Endodermal cell (in vitro differentiated cells): ENCODE measurements at regions not wholly inside any gene's neighbourhood (a gene's known extent, or its start where the extent isn't known, plus 50 kb on each side); places are given as distances from the start of the nearest gene placed in this dataset.

Experiments used
- DNase-seq: peaks from one replicate; pipeline ENCODE4 v3.0.0-alpha.2; 2017
- H3K27ac ChIP-seq: 2 replicates; pipeline ENCODE4 v1.5.1; 2013; ENCODE audit warnings: mild to moderate bottlenecking, low read depth, low read length, moderate library complexity
- H3K27me3 ChIP-seq: 2 replicates; pipeline ENCODE4 v1.6.1; 2013; ENCODE audit warnings: mild to moderate bottlenecking, low read length, moderate library complexity; ENCODE audit not compliant: insufficient read depth, control insufficient read depth, poor library complexity, severe bottlenecking
- H3K36me3 ChIP-seq: 2 replicates; pipeline ENCODE4 v1.7.0; 2013; ENCODE audit warnings: mild to moderate bottlenecking, low read length, moderate library complexity; ENCODE audit not compliant: control insufficient read depth, insufficient read depth
- H3K4me1 ChIP-seq: one replicate; pipeline ENCODE4 v1.7.0; 2013; ENCODE audit warnings: low read length; ENCODE audit not compliant: control insufficient read depth, insufficient read depth
- H3K4me3 ChIP-seq: 2 replicates; pipeline ENCODE4 v1.5.1; 2013; ENCODE audit warnings: mild to moderate bottlenecking, low read length, moderate library complexity
- H3K9ac ChIP-seq: 2 replicates; pipeline ENCODE4 v1.6.1; 2013; ENCODE audit warnings: mild to moderate bottlenecking, low read length, moderate library complexity; ENCODE audit not compliant: poor library complexity, severe bottlenecking; ENCODE audit errors: extremely low read depth
- H3K9me3 ChIP-seq: 2 replicates; pipeline ENCODE4 v1.6.1; 2013; ENCODE audit warnings: mild to moderate bottlenecking, low read length, moderate library complexity; ENCODE audit not compliant: control insufficient read depth
- H3K27ac Mint-ChIP-seq: 2 replicates; pipeline ENCODE4 v1.8.0; 2020; ENCODE audit warnings: mixed read lengths
- H3K27me3 Mint-ChIP-seq: 2 replicates; pipeline ENCODE4 v1.8.0; 2021; ENCODE audit warnings: mild to moderate bottlenecking, mixed read lengths; ENCODE audit not compliant: insufficient read depth
- H3K36me3 Mint-ChIP-seq: 2 replicates; pipeline ENCODE4 v1.8.0; 2020; ENCODE audit warnings: low read depth, mixed read lengths
- H3K4me1 Mint-ChIP-seq: 2 replicates; pipeline ENCODE4 v1.8.0; 2020; ENCODE audit warnings: mixed read lengths
- H3K4me3 Mint-ChIP-seq: 2 replicates; pipeline ENCODE4 v1.8.0; 2020; ENCODE audit warnings: mild to moderate bottlenecking, moderate library complexity, mixed read lengths
- H3K9me3 Mint-ChIP-seq: 2 replicates; pipeline ENCODE4 v1.8.0; 2020; ENCODE audit warnings: mild to moderate bottlenecking, mixed read lengths
- WGBS, 2 experiments: methylation state at CpG; one replicate each; pipeline versions ENCODE4 v1.1.5 to v1.1.7; 2013; ENCODE audit warnings: missing lambda C conversion rate in 2 of 2, mixed read lengths in 1 of 2; ENCODE audit not compliant: insufficient coverage in 1 of 2, insufficient read length in 1 of 2; 5-methylcytosine and 5-hydroxymethylcytosine counted together
- TF ChIP-seq, protein P1 (sequence below): fragments of 200-600 bp; sonication (generic); conservative IDR thresholded peaks from 2 replicates; pipeline ENCODE4 v1.5.0; 2021; ENCODE audit warnings: antibody characterized with exemption, mild to moderate bottlenecking

DNA sequence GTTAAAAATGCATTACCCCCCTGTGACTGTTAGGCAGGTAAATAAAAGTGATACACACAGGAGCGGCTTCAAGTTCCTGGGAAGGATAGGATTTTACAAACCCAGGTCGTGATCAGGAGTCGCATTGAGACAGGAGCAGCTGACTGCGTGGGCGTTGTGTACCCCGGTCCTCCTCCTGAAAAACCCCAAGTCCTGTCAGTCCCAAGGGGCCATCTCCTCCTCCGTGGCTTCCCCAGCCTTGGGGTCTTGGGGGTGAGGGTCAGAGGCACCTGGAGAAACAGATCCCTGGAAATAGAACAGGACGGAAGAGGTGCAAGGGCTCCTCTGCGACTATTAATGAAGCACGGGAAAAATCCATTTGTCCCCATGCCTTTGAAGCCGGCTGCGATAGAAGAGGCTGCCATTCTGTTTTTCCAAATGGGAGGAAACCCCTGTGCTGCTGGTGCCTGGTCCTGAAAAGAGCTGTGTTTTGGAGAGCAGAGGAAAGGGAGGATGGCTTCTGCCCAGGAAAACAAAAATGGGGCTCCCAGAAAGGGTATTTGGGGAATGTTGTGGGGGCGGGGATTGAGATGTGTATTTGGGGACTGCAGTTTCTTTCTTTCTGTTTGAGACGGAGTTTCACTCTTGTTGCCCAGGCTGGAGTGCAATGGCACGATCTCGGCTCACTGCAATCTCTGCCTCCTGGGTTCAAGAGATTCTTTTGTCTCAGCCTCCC, 143.1 kb downstream of the ZNF664 start:
- no peaks in the 10 kb centered on the region for H3K36me3 Mint-ChIP-seq
- Histone ChIP-seq H3K27me3 (no peaks in the 10 kb centered on the region), H3K36me3 (no peaks in the 10 kb centered on the region), H3K4me1 (no peaks in the 10 kb centered on the region), H3K4me3 (no peak overlapping the region), H3K9me3 (peaks cover 5% of the 10 kb centered on the region), H3K27ac (no peak overlapping the region), H3K9ac (no peak overlapping the region)
- 88 to 89% methylated on average over 7 to 16 of the region's 16 CpGs for WGBS, 2 experiments
- peak overlapping the region; percentile 85 for H3K27ac Mint-ChIP-seq
- peaks cover 17% of the 10 kb centered on the region for H3K9me3 Mint-ChIP-seq
- DNase-seq, result peak; percentile 78
- peaks cover 2% of the 10 kb centered on the region for H3K27me3 Mint-ChIP-seq
- TF ChIP-seq, protein P1, sequence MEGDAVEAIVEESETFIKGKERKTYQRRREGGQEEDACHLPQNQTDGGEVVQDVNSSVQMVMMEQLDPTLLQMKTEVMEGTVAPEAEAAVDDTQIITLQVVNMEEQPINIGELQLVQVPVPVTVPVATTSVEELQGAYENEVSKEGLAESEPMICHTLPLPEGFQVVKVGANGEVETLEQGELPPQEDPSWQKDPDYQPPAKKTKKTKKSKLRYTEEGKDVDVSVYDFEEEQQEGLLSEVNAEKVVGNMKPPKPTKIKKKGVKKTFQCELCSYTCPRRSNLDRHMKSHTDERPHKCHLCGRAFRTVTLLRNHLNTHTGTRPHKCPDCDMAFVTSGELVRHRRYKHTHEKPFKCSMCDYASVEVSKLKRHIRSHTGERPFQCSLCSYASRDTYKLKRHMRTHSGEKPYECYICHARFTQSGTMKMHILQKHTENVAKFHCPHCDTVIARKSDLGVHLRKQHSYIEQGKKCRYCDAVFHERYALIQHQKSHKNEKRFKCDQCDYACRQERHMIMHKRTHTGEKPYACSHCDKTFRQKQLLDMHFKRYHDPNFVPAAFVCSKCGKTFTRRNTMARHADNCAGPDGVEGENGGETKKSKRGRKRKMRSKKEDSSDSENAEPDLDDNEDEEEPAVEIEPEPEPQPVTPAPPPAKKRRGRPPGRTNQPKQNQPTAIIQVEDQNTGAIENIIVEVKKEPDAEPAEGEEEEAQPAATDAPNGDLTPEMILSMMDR, result no peak
- H3K4me3 Mint-ChIP-seq, result no peak overlapping the region
- H3K4me1 Mint-ChIP-seq, result peaks cover 13% of the 10 kb centered on the region

DNA sequence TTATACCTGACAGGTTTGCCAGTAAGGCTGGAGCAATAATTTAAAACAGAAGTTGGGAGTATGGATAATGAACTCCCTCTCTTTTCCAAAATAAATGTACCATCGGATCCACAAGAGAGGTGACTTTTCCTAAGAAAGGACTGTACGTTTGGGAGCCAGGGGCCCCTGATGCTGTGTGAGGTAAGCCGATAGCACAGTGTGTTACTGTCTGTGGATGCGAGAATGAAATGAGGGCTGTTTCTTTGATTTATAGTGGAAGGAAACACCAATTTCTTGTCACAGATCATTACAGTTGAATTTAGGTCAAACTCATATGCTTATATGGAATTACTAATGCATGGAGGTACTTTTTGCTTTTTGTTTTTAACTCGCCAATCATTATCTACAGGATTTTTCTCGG, 147.7 kb downstream of the ZNF664 start:
- peaks cover 2% of the 10 kb centered on the region for H3K4me1 ChIP-seq
- Mint-ChIP-seq H3K4me3 (no peak overlapping the region), H3K27ac (no peak overlapping the region), H3K36me3 (no peaks in the 10 kb centered on the region), H3K9me3 (no peaks in the 10 kb centered on the region), H3K4me1 (peaks cover 23% of the 10 kb centered on the region), H3K27me3 (peaks cover 1% of the 10 kb centered on the region)
- no peaks in the 10 kb centered on the region for H3K36me3 ChIP-seq
- TF ChIP-seq, protein P1, result no peak
- no peaks in the 10 kb centered on the region for H3K27me3 ChIP-seq
- H3K27ac ChIP-seq, result no peak overlapping the region
- DNase-seq, result no peak
- WGBS, 2 experiments, result 87 to 90% methylated on average over 2 to 6 of the region's 6 CpGs
- H3K4me3 ChIP-seq, result no peak overlapping the region
- H3K9me3 ChIP-seq, result no peaks in the 10 kb centered on the region
- H3K9ac ChIP-seq, result no peak overlapping the region

DNA sequence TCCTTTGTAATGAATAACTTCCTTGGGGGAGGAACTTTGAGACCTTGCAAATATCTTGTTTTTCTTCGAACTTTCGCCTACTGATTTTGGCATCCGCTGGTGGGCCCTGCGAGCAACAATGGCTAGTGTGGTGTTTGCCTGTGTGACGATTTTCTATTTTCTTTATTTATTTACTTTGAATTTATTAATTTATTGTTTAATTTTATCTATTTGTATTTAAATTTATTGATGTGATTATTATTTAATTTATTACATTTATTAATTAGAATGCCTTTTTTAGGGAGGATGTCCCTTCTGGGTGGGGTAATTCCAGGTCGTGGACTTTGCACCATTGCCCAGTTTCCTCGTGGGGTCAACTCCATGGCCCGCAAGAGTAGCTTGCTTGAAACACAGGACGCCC, 149.7 kb downstream of the ZNF664 start:
- Mint-ChIP-seq H3K9me3 (no peaks in the 10 kb centered on the region), H3K4me1 (peaks cover 13% of the 10 kb centered on the region), H3K4me3 (no peak overlapping the region), H3K36me3 (no peaks in the 10 kb centered on the region), H3K27me3 (peaks cover 1% of the 10 kb centered on the region), H3K27ac (no peak overlapping the region)
- DNase-seq, result no peak
- WGBS, 2 experiments, result 93 to 98% methylated on average over 4 to 7 of the region's 9 CpGs
- Histone ChIP-seq H3K27ac (no peak overlapping the region), H3K27me3 (no peaks in the 10 kb centered on the region), H3K36me3 (no peaks in the 10 kb centered on the region), H3K9ac (no peak overlapping the region), H3K4me3 (no peak overlapping the region), H3K4me1 (peaks cover 2% of the 10 kb centered on the region), H3K9me3 (no peaks in the 10 kb centered on the region)
- TF ChIP-seq, protein P1, result no peak
